ENCODE measurements at regions not wholly inside any gene's neighbourhood (a gene's known extent, or its start where the extent isn't known, plus 50 kb on each side); places are given as distances from the start of the nearest gene placed in this dataset.

GRCh38 chr11:39102236-39102635 is 2357.2 kb downstream of the LRRC4C start:
- H3K36me3 ChIP-seq (ENCODE audit: insufficient read depth, low read length) = no peaks in the 10 kb centered on the region
- H3K79me2 ChIP-seq (replicated peaks; ENCODE audit: insufficient read depth, low read length) = no peaks in the 10 kb centered on the region
- no peaks in the 10 kb centered on the region for H3K9me3 ChIP-seq (ENCODE audit: low read length)
- no peak overlapping the region for H3K27ac ChIP-seq (ENCODE audit: low read length)
- H3K4me3 ChIP-seq (ENCODE audit: low read length) = no peak overlapping the region
- H3K27me3 ChIP-seq (ENCODE audit: insufficient read depth, low read depth, low read length) = no peaks in the 10 kb centered on the region
- no peaks in the 10 kb centered on the region for H3K9me2 ChIP-seq (ENCODE audit: insufficient read depth, low read length)
- H4K20me1 ChIP-seq (ENCODE audit: insufficient read depth) = no peaks in the 10 kb centered on the region
- TF ChIP-seq EP300 (conservative IDR thresholded peaks at IDR 0.05; ENCODE audit: poor library complexity, severe bottlenecking) (no peak), TAF1 (IDR thresholded peaks at IDR 0.05; ENCODE audit: low read depth) (no peak), SMC3 (conservative IDR thresholded peaks at IDR 0.05; ENCODE audit: poor library complexity) (no peak), RAD21 (conservative IDR thresholded peaks at IDR 0.05) (no peak), EZH2 (IDR thresholded peaks at IDR 0.05; ENCODE audit: borderline replicate concordance, insufficient read depth, low read length, poor library complexity, severe bottlenecking) (no peak), MXI1 (conservative IDR thresholded peaks at IDR 0.05; ENCODE audit: poor library complexity, severe bottlenecking) (no peak), REST (IDR thresholded peaks at IDR 0.05; ENCODE audit: borderline replicate concordance) (no peak), POLR2AphosphoS5 (IDR thresholded peaks at IDR 0.05) (no peak)
- TF ChIP-seq, protein P1, sequence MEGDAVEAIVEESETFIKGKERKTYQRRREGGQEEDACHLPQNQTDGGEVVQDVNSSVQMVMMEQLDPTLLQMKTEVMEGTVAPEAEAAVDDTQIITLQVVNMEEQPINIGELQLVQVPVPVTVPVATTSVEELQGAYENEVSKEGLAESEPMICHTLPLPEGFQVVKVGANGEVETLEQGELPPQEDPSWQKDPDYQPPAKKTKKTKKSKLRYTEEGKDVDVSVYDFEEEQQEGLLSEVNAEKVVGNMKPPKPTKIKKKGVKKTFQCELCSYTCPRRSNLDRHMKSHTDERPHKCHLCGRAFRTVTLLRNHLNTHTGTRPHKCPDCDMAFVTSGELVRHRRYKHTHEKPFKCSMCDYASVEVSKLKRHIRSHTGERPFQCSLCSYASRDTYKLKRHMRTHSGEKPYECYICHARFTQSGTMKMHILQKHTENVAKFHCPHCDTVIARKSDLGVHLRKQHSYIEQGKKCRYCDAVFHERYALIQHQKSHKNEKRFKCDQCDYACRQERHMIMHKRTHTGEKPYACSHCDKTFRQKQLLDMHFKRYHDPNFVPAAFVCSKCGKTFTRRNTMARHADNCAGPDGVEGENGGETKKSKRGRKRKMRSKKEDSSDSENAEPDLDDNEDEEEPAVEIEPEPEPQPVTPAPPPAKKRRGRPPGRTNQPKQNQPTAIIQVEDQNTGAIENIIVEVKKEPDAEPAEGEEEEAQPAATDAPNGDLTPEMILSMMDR (IDR thresholded peaks at IDR 0.05; ENCODE audit: poor library complexity, severe bottlenecking) = no peak
- H2AFZ ChIP-seq (ENCODE audit: low read depth, low read length) = no peak overlapping the region
- no peak overlapping the region for H3K4me2 ChIP-seq (ENCODE audit: low read length)
- H3F3A ChIP-seq (ENCODE audit: insufficient read depth, low read length, poor library complexity, severe bottlenecking) = no peaks in the 10 kb centered on the region
- no peak overlapping the region for H3K9ac ChIP-seq (ENCODE audit: low read length)

DNA sequence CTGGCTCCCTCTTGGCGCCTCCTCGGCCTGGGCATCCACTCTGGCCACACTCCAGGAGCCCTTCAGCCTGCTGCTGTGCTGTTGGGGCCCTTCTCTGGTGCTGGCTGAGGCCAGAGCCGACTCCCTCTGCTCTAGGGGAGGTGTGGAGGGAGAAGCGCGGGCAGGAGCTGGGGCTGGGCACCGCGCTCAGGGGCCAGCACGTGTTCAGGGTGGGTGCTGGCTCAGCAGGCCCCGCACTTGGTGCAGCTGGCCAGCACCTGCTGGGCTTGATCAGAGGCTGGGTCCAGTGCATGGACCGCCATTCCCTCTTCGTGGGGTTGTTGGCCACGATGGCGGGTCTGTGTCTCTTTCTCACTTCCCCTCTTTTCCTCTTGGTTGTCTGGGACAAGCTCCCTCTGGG is 2381.0 kb downstream of the LRRC4C start:
- H3K9me3 ChIP-seq (ENCODE audit: low read length) = no peaks in the 10 kb centered on the region
- H3K27me3 ChIP-seq (ENCODE audit: insufficient read depth, low read depth, low read length) = no peaks in the 10 kb centered on the region
- no peak overlapping the region for H3K4me2 ChIP-seq (ENCODE audit: low read length)
- TF ChIP-seq, protein P1 (IDR thresholded peaks at IDR 0.05; ENCODE audit: poor library complexity, severe bottlenecking) = no peak
- TF ChIP-seq SMC3 (conservative IDR thresholded peaks at IDR 0.05; ENCODE audit: poor library complexity) = no peak
- TF ChIP-seq RAD21 (conservative IDR thresholded peaks at IDR 0.05) = no peak
- TF ChIP-seq REST (IDR thresholded peaks at IDR 0.05; ENCODE audit: borderline replicate concordance) = no peak
- no peak for TF ChIP-seq EZH2 (IDR thresholded peaks at IDR 0.05; ENCODE audit: borderline replicate concordance, insufficient read depth, low read length, poor library complexity, severe bottlenecking)
- no peak for TF ChIP-seq MXI1 (conservative IDR thresholded peaks at IDR 0.05; ENCODE audit: poor library complexity, severe bottlenecking)
- TF ChIP-seq EP300 (conservative IDR thresholded peaks at IDR 0.05; ENCODE audit: poor library complexity, severe bottlenecking) = no peak
- TF ChIP-seq TAF1 (IDR thresholded peaks at IDR 0.05; ENCODE audit: low read depth) = no peak
- TF ChIP-seq POLR2AphosphoS5 (IDR thresholded peaks at IDR 0.05) = no peak
- no peak overlapping the region for H3K4me3 ChIP-seq (ENCODE audit: low read length)
- no peaks in the 10 kb centered on the region for H3K79me2 ChIP-seq (replicated peaks; ENCODE audit: insufficient read depth, low read length)
- no peak overlapping the region for H3K9ac ChIP-seq (ENCODE audit: low read length)
- H3K27ac ChIP-seq (ENCODE audit: low read length) = no peak overlapping the region
- H3F3A ChIP-seq (ENCODE audit: insufficient read depth, low read length, poor library complexity, severe bottlenecking) = no peaks in the 10 kb centered on the region
- H2AFZ ChIP-seq (ENCODE audit: low read depth, low read length) = no peak overlapping the region
- no peaks in the 10 kb centered on the region for H4K20me1 ChIP-seq (ENCODE audit: insufficient read depth)
- H3K9me2 ChIP-seq (ENCODE audit: insufficient read depth, low read length) = no peaks in the 10 kb centered on the region
- H3K36me3 ChIP-seq (ENCODE audit: insufficient read depth, low read length) = no peaks in the 10 kb centered on the region
